GM12878 (cell line): ENCODE measurements at regions not wholly inside any gene's neighbourhood (a gene's known extent, or its start where the extent isn't known, plus 50 kb on each side); places are given as distances from the start of the nearest gene placed in this dataset.

Experiments used
- ATAC-seq: fragments of 200-7000 bp; cut with Tn5 transposase; 3 replicates; pipeline ENCODE4 v1.9.1; 2020; ENCODE audit warnings: mild to moderate bottlenecking, moderate library complexity
- BruUV-seq: library from RNA; stranded (reverse); fragments of 400-500 nt; replicated peaks from 2 replicates; lab custom pipeline; 2021; lab: Mats Ljungman, UMichigan
- CTCF ChIA-PET: fragments of 300-600 bp; sonication (Branson Sonifier 250); formaldehyde crosslinking; extraction: SDS; loops from one replicate; lab custom pipeline; 2021; ENCODE audit warnings: inconsistent platforms; lab: Yijun Ruan, JAX
- POLR2A ChIA-PET: fragments of 350-600 bp; formaldehyde crosslinking; extraction: SDS; loops from one replicate; lab custom pipeline; 2021; ENCODE audit warnings: inconsistent platforms; lab: Charles Lee
- RAD21 ChIA-PET: fragments of 300-600 bp; sonication (Branson Sonifier 250); formaldehyde crosslinking; loops from one replicate; lab custom pipeline; 2023; ENCODE audit warnings: antibody characterized with exemption; ENCODE audit not compliant: unreplicated experiment; lab: Charles Lee
- SMC1A ChIA-PET: fragments of 300-600 bp; sonication (Branson Sonifier 250); formaldehyde crosslinking; loops from one replicate; lab custom pipeline; 2023; ENCODE audit not compliant: unreplicated experiment, uncharacterized antibody; lab: Charles Lee
- DNase-seq: peaks from one replicate; pipeline ENCODE4 v3.0.0-alpha.2; 2011; ENCODE audit warnings: low read depth, low spot score
- FAIRE-seq: peaks from 3 replicates; lab custom pipeline; 2011; peaks lifted over from hg19 to GRCh38; lab: Jason Lieb, UNC
- H2AFZ ChIP-seq: 2 replicates; pipeline ENCODE4 v1.6.0; 2011; ENCODE audit warnings: low read depth, low read length, control low read depth; ENCODE audit not compliant: control insufficient read depth
- H3K27ac ChIP-seq: 2 replicates; pipeline ENCODE4 v1.5.1; 2011; ENCODE audit warnings: control low read depth; ENCODE audit not compliant: control insufficient read depth, insufficient read depth
- H3K27me3 ChIP-seq, 2 experiments: replicated peaks in 1 of 2; 2 replicates each; pipeline versions ENCODE4 v1.6.0 to v1.6.1; 2011; ENCODE audit warnings: low read length in 1 of 2; ENCODE audit not compliant: control insufficient read depth in 2 of 2, insufficient read depth in 2 of 2
- H3K36me3 ChIP-seq, 2 experiments: 2 replicates each; pipeline ENCODE4 v1.5.1; 2011; ENCODE audit warnings: low read length in 1 of 2; ENCODE audit not compliant: control insufficient read depth in 2 of 2, insufficient read depth in 2 of 2
- H3K4me1 ChIP-seq: 2 replicates; pipeline ENCODE4 v1.6.1; 2011; ENCODE audit warnings: mild to moderate bottlenecking, low read length, moderate library complexity, mixed read lengths; ENCODE audit not compliant: control insufficient read depth, insufficient read depth
- H3K4me2 ChIP-seq: 2 replicates; pipeline ENCODE4 v1.6.0; 2011; ENCODE audit warnings: control low read depth; ENCODE audit not compliant: control insufficient read depth, insufficient read depth
- H3K4me3 ChIP-seq: fragments of 200-600 bp; sonication (generic); 2 replicates; pipeline ENCODE4 v1.5.1; 2016
- H3K79me2 ChIP-seq: 2 replicates; pipeline ENCODE4 v1.6.0; 2011; ENCODE audit warnings: low read length; ENCODE audit not compliant: control insufficient read depth, insufficient read depth
- H3K9ac ChIP-seq: 2 replicates; pipeline ENCODE4 v1.8.0; 2011; ENCODE audit warnings: low read length, control low read depth, mixed read lengths; ENCODE audit not compliant: control insufficient read depth, insufficient read depth
- H3K9me3 ChIP-seq: replicated peaks from 3 replicates; pipeline ENCODE4 v1.5.1; 2011; ENCODE audit warnings: mild to moderate bottlenecking, low read length; ENCODE audit not compliant: control insufficient read depth, insufficient read depth
- H4K20me1 ChIP-seq: 2 replicates; pipeline ENCODE4 v1.6.0; 2011; ENCODE audit not compliant: control insufficient read depth, insufficient read depth
- ATF7 ChIP-seq: fragments of 450-650 bp; IDR thresholded peaks from 2 replicates; pipeline ENCODE4 v1.6.1; 2016; ENCODE audit warnings: low read depth, mild to moderate bottlenecking
- BHLHE40 ChIP-seq, 2 experiments: fragments of 450-650 bp in 1 of 2; IDR thresholded peaks; 2 replicates each; pipeline ENCODE4 v1.6.1; 2011 to 2017; ENCODE audit warnings: low read depth in 2 of 2, borderline replicate concordance in 1 of 2, improper control_type of control experiment in 1 of 2, low read length in 1 of 2, mild to moderate bottlenecking in 1 of 2
- BRCA1 ChIP-seq: IDR thresholded peaks from 2 replicates; pipeline ENCODE4 v1.6.1; 2011; ENCODE audit warnings: low read depth, low read length, improper control_type of control experiment
- E4F1 ChIP-seq: fragments of 450-650 bp; IDR thresholded peaks from 2 replicates; pipeline ENCODE4 v1.6.1; 2018; ENCODE audit warnings: borderline replicate concordance, mild to moderate bottlenecking; ENCODE audit not compliant: partially characterized antibody
- ESRRA ChIP-seq: IDR thresholded peaks from 2 replicates; pipeline ENCODE4 v1.6.1; 2012; ENCODE audit warnings: mild to moderate bottlenecking, low read length, improper control_type of control experiment
- FOXM1 ChIP-seq: IDR thresholded peaks from 2 replicates; pipeline ENCODE4 v1.6.1; 2012; ENCODE audit warnings: low read depth, mild to moderate bottlenecking, inconsistent platforms, low read length, moderate library complexity
- IRF3 ChIP-seq: fragments of 450-650 bp; IDR thresholded peaks from 2 replicates; pipeline ENCODE4 v1.6.1; 2014; ENCODE audit warnings: mild to moderate bottlenecking
- PKNOX1 ChIP-seq: fragments of 450-650 bp; IDR thresholded peaks from 2 replicates; pipeline ENCODE4 v1.6.1; 2016; ENCODE audit warnings: mild to moderate bottlenecking
- RFX5 ChIP-seq: IDR thresholded peaks from 2 replicates; pipeline ENCODE4 v1.6.1; 2011; ENCODE audit warnings: low read depth, low read length, improper control_type of control experiment
- SUPT20H ChIP-seq: IDR thresholded peaks from 2 replicates; pipeline ENCODE4 v1.6.1; 2011; ENCODE audit warnings: low read depth, mild to moderate bottlenecking, low read length, moderate library complexity, borderline replicate concordance; ENCODE audit not compliant: control insufficient read depth
- TBL1XR1 ChIP-seq: IDR thresholded peaks from 2 replicates; pipeline ENCODE4 v1.6.1; 2012; ENCODE audit warnings: low read depth, low read length, improper control_type of control experiment
- ZNF207 ChIP-seq: fragments of 450-650 bp; IDR thresholded peaks from 2 replicates; pipeline ENCODE4 v1.6.1; 2014; ENCODE audit warnings: antibody characterized with exemption, mild to moderate bottlenecking, borderline replicate concordance
- ZNF24 ChIP-seq: fragments of 450-650 bp; IDR thresholded peaks from 2 replicates; pipeline ENCODE4 v1.6.1; 2017; ENCODE audit warnings: antibody characterized with exemption, mild to moderate bottlenecking
- WGBS: methylation state at CpG from one replicate; pipeline ENCODE4 v1.1.6; 2016; ENCODE audit warnings: low lambda C conversion rate; ENCODE audit not compliant: insufficient replicate concordance, insufficient coverage; ENCODE audit errors: missing lambda C conversion rate; 5-methylcytosine and 5-hydroxymethylcytosine counted together
- in situ Hi-C: fragments of 300-500 bp; cut with MboI; formaldehyde crosslinking; loops from 9 replicates; pipeline ENCODE4 v1.14.3; 2018; ENCODE audit warnings: mixed read lengths
- intact Hi-C: fragments of 100-400 bp; cut with micrococcal nuclease; formaldehyde crosslinking; loops from one replicate; pipeline ENCODE4 v1.14.2; 2022; ENCODE audit not compliant: unreplicated experiment
- TF ChIP-seq, protein P1 (sequence below): IDR thresholded peaks from 2 replicates; pipeline ENCODE4 v1.6.1; 2012; ENCODE audit warnings: mild to moderate bottlenecking, low read depth, low read length

DNA sequence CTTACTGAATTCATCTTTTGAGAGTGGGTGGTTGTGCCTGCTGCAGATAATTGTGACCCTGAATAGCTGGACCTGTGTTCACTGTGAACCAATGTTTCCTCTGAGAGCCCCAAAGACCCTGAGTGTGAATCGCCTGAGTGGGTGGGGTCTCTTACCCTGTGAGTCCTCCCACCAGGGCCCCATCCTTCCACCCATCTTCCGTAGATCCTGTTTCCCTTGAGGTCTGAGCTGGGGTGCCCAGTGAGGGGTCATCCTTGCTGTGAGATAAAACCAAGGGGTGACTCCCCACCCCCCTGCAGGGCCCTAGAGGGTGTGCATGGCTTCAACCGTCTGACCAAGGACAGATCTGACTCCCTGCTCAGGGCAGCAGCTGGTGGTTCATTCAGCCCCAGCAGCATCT, 78.0 kb upstream of the ZNF479 start (continued):
- no peak for TF ChIP-seq IRF3
- TF ChIP-seq PKNOX1 = no peak
- TF ChIP-seq E4F1 = no peak
- TF ChIP-seq, all 136 proteins: peak for 0

DNA sequence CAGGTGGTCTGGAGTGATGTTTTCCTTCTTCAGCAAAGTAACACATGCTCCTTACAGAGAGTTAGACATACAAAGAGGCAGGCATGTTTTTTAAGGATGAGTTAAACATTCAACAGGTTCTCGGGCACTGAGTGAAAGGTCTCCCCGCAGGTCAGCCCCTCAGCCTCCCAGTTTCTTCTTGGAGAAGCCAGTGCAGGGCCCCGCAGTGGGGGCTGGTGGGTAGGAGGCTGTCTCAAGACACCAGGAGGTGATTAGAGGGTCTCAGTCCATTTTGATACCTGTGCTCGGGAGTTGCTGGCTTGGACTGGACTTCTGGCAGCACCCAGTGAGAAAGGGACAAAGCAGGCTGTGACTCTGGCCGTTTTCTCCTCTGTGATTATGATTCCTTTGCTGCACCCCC, 78.6 kb upstream of the ZNF479 start:
- SMC1A ChIA-PET = no interaction called here
- POLR2A ChIA-PET = no interaction called here
- 0% methylated on average over 4 of the region's 5 CpGs for WGBS
- in situ Hi-C loops = no loop called here
- Histone ChIP-seq H3K9ac (no peak overlapping the region), H3K4me1 (no peaks in the 10 kb centered on the region), H3K9me3 (no peaks in the 10 kb centered on the region; the same call in 2 of the 3 replicates), H4K20me1 (no peaks in the 10 kb centered on the region), H3K27ac (no peak overlapping the region), H3K27me3 (no peaks in the 10 kb centered on the region), H2AFZ (no peak overlapping the region), H3K79me2 (no peaks in the 10 kb centered on the region), H3K4me2 (no peak overlapping the region), H3K4me3 (no peak overlapping the region), H3K36me3 (no peaks in the 10 kb centered on the region)
- no peak for FAIRE-seq
- ATAC-seq = no peak
- intact Hi-C loops = no loop called here
- RAD21 ChIA-PET = no interaction called here
- no peak for DNase-seq
- CTCF ChIA-PET = no interaction called here
- no TSS peak for BruUV-seq
- TF ChIP-seq BHLHE40 (IDR thresholded peaks at IDR 0.05; ENCODE audit: borderline replicate concordance in 1 of 2, low read depth in 2 of 2, low read length in 1 of 2) = no peak
- TF ChIP-seq ZNF207 = no peak
- no peak for TF ChIP-seq SUPT20H
- no peak for TF ChIP-seq RFX5
- no peak for TF ChIP-seq FOXM1
- no peak for TF ChIP-seq TBL1XR1
- TF ChIP-seq ZNF24 = no peak
- TF ChIP-seq, protein P1, sequence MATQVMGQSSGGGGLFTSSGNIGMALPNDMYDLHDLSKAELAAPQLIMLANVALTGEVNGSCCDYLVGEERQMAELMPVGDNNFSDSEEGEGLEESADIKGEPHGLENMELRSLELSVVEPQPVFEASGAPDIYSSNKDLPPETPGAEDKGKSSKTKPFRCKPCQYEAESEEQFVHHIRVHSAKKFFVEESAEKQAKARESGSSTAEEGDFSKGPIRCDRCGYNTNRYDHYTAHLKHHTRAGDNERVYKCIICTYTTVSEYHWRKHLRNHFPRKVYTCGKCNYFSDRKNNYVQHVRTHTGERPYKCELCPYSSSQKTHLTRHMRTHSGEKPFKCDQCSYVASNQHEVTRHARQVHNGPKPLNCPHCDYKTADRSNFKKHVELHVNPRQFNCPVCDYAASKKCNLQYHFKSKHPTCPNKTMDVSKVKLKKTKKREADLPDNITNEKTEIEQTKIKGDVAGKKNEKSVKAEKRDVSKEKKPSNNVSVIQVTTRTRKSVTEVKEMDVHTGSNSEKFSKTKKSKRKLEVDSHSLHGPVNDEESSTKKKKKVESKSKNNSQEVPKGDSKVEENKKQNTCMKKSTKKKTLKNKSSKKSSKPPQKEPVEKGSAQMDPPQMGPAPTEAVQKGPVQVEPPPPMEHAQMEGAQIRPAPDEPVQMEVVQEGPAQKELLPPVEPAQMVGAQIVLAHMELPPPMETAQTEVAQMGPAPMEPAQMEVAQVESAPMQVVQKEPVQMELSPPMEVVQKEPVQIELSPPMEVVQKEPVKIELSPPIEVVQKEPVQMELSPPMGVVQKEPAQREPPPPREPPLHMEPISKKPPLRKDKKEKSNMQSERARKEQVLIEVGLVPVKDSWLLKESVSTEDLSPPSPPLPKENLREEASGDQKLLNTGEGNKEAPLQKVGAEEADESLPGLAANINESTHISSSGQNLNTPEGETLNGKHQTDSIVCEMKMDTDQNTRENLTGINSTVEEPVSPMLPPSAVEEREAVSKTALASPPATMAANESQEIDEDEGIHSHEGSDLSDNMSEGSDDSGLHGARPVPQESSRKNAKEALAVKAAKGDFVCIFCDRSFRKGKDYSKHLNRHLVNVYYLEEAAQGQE = no peak
- no peak for TF ChIP-seq BRCA1
- no peak for TF ChIP-seq ESRRA
- TF ChIP-seq ATF7 = no peak
